ENCODE measurements at regions not wholly inside any gene's neighbourhood (a gene's known extent, or its start where the extent isn't known, plus 50 kb on each side); places are given as distances from the start of the nearest gene placed in this dataset.
A peak's percentile ranks its signal among the peaks of the same experiment; 100 is the strongest.

DNA sequence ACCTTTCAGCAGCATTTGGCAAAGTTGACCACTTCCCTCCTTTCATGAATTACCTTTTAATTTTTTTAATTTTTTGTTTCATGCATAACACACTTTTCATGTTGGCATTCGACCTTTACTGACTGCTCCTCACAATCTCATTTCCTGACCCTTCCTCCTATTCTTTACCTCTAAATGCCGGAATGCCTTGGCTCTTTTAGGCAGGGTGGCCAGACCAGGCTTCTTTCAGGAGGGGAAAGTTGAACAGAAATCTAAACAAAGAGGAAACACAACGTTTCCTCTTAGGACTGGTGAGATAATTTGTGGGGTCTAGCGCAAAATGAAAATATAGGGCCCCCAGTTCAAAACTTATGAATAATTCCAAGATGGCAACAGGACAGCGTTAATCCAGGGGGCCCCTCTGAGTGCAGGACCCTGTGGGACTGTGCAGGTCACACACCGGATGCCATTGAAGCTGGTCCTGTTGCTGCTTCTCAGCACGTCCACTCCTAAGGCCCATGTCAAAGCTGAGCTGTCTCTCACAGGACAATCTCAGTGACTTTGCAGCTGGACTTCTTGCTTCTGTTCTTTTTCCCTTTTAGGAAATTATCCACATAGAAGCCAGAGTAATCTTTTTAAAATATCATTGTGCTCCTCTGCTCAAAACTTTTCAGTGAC is 313.8 kb downstream of the HDGFL1 start:
- no TSS peak for BruUV-seq (replicated peaks)
- Mint-ChIP-seq H3K27me3 (ENCODE audit: insufficient read depth, unreplicated experiment) (no peaks in the 10 kb centered on the region), H3K27ac (ENCODE audit: low read depth, unreplicated experiment) (no peak overlapping the region), H3K9me3 (ENCODE audit: unreplicated experiment) (no peaks in the 10 kb centered on the region), H3K36me3 (ENCODE audit: insufficient read depth, unreplicated experiment) (no peaks in the 10 kb centered on the region), H3K4me1 (ENCODE audit: insufficient read depth, unreplicated experiment) (peaks cover 17% of the 10 kb centered on the region), H3K4me3 (ENCODE audit: unreplicated experiment) (no peak overlapping the region)
- intact Hi-C loops (cut with micrococcal nuclease), result loop anchor here (5.0 kb wide), 1 partner anchor 56 kb away; no protein-coding TSS in a partner anchor
- CTCF ChIA-PET, result no interaction called here
- POLR2A ChIA-PET, result interaction anchor here (1.0 kb wide), 1 partner anchor 9 kb away, joined by 4 read pairs; no protein-coding TSS in a partner anchor
- TF ChIP-seq, protein P1, sequence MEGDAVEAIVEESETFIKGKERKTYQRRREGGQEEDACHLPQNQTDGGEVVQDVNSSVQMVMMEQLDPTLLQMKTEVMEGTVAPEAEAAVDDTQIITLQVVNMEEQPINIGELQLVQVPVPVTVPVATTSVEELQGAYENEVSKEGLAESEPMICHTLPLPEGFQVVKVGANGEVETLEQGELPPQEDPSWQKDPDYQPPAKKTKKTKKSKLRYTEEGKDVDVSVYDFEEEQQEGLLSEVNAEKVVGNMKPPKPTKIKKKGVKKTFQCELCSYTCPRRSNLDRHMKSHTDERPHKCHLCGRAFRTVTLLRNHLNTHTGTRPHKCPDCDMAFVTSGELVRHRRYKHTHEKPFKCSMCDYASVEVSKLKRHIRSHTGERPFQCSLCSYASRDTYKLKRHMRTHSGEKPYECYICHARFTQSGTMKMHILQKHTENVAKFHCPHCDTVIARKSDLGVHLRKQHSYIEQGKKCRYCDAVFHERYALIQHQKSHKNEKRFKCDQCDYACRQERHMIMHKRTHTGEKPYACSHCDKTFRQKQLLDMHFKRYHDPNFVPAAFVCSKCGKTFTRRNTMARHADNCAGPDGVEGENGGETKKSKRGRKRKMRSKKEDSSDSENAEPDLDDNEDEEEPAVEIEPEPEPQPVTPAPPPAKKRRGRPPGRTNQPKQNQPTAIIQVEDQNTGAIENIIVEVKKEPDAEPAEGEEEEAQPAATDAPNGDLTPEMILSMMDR (IDR thresholded peaks at IDR 0.05; ENCODE audit: unreplicated experiment), result no peak
- DNase-seq (ENCODE audit: unreplicated experiment), result no peak

DNA sequence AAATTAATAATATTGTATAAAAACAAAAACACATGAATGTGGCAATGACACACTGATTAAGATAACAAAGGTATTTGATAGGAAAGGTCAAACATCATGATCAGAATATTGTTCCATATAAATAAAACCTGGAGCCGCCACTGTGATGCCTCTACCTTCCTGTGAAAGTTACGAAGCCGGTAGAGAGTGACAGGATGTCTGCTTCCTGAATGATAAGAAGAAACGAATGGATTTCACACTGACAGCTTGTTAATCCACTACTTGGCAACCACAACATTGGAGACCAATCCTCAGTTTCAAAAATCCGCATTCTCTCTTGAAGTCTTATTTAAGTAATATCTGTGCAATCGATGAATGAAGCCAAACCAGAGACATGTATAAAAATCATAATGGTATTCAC is 315.1 kb downstream of the HDGFL1 start:
- intact Hi-C loops (cut with micrococcal nuclease), result loop anchor here (5.0 kb wide), 1 partner anchor 57 kb away; no protein-coding TSS in a partner anchor
- no TSS peak for BruUV-seq (replicated peaks)
- no peaks in the 10 kb centered on the region for H3K36me3 Mint-ChIP-seq (ENCODE audit: insufficient read depth, unreplicated experiment)
- POLR2A ChIA-PET, result interaction anchor here (0.7 kb wide), 1 partner anchor 41 kb away, joined by 3 read pairs; no protein-coding TSS in a partner anchor
- H3K4me3 Mint-ChIP-seq (ENCODE audit: unreplicated experiment), result no peak overlapping the region
- DNase-seq (ENCODE audit: unreplicated experiment), result no peak
- H3K9me3 Mint-ChIP-seq (ENCODE audit: unreplicated experiment), result no peaks in the 10 kb centered on the region
- H3K4me1 Mint-ChIP-seq (ENCODE audit: insufficient read depth, unreplicated experiment), result peaks cover 22% of the 10 kb centered on the region
- no peak overlapping the region for H3K27ac Mint-ChIP-seq (ENCODE audit: low read depth, unreplicated experiment)
- TF ChIP-seq, protein P1 (IDR thresholded peaks at IDR 0.05; ENCODE audit: unreplicated experiment), result no peak
- H3K27me3 Mint-ChIP-seq (ENCODE audit: insufficient read depth, unreplicated experiment), result no peaks in the 10 kb centered on the region
- CTCF ChIA-PET, result no interaction called here

DNA sequence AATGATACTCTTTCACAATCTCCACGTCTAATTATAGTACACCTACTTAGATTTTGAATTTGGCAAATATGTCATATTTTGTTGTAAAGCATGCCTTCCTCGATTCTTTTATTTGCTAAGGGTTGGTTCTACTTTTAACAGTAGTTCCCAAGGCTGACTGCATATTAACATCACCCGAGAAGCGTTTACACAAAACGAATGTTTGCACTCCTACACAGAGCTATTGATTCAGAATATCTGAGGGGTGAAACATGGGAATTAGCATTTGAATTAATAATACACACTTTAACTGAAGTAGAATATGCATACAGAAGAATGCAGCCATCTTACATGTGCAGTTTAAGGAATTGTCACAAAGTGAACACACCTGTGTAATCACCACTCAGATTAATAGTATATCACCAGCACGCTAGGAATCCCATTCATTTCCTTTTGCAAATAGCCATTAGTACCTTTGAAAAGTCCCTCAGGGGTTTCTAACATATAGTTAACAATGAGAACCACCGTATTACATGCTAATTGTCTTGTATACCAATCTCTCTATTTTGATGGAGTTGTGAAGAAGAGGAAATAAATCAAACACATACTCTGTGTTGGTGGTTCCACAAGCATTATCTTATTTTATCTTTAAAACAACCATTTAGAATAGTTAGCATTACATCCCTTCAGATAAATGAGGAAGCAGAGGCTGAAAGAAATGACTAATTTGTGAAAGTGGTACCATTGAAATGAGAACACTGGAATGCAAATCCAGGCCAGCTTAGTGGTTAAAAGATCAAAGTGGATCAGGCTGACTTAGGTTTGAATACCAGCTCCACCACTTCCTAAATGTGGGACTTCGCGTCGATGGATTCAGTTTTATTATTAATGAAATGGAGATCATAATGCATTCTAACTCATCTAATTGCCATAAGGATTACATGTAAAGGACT is 317.6 kb downstream of the HDGFL1 start:
- Mint-ChIP-seq H3K27ac (ENCODE audit: low read depth, unreplicated experiment) (no peak overlapping the region), H3K27me3 (ENCODE audit: insufficient read depth, unreplicated experiment) (no peaks in the 10 kb centered on the region), H3K36me3 (ENCODE audit: insufficient read depth, unreplicated experiment) (no peaks in the 10 kb centered on the region), H3K4me3 (ENCODE audit: unreplicated experiment) (no peak overlapping the region), H3K4me1 (ENCODE audit: insufficient read depth, unreplicated experiment) (peaks cover 6% of the 10 kb centered on the region), H3K9me3 (ENCODE audit: unreplicated experiment) (no peaks in the 10 kb centered on the region)
- no TSS peak for BruUV-seq (replicated peaks)
- POLR2A ChIA-PET, result no interaction called here
- TF ChIP-seq, protein P1 (IDR thresholded peaks at IDR 0.05; ENCODE audit: unreplicated experiment), result no peak
- intact Hi-C loops (cut with micrococcal nuclease), result no loop called here
- CTCF ChIA-PET, result no interaction called here
- no peak for DNase-seq (ENCODE audit: unreplicated experiment)

DNA sequence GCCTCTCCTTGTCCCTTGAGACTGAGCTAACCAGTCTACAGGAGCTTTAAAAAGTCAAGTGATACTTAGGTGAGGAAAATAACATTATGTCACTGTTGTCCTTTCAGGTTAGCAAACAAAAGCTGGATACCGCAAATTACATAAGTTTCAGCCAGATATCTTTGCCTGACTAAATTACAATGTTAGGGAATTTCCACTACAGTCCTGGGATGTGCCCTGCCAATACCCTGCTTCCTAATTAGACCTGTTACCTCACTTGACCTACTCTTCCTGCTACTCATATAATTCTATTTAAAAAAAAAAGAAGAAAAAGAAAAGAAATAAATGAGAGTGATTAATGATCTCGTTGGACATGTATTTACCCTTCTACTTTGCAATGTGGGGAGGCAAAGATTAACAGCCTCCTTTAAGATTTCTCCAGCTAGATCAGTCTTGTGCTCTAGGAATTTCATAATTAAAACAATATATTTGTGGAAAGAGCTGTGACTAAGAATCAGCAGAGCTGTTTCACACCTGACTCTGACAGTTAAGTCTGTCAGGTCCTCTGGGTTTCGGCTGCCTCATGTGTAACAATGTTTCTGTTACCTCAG is 318.9 kb downstream of the HDGFL1 start:
- POLR2A ChIA-PET, result interaction anchor here (0.7 to 1.1 kb wide), 4 partner anchors 15 to 1474 kb away, joined by 3 read pairs; no protein-coding TSS in a partner anchor
- no TSS peak for BruUV-seq (replicated peaks)
- Mint-ChIP-seq H3K4me1 (ENCODE audit: insufficient read depth, unreplicated experiment) (peaks cover 5% of the 10 kb centered on the region), H3K27ac (ENCODE audit: low read depth, unreplicated experiment) (no peak overlapping the region), H3K4me3 (ENCODE audit: unreplicated experiment) (no peak overlapping the region), H3K36me3 (ENCODE audit: insufficient read depth, unreplicated experiment) (no peaks in the 10 kb centered on the region), H3K27me3 (ENCODE audit: insufficient read depth, unreplicated experiment) (no peaks in the 10 kb centered on the region), H3K9me3 (ENCODE audit: unreplicated experiment) (no peaks in the 10 kb centered on the region)
- CTCF ChIA-PET, result interaction anchor here (0.7 to 1.3 kb wide), 2 partner anchors 1290 to 1311 kb away, joined by 3 to 4 read pairs; no protein-coding TSS in a partner anchor
- intact Hi-C loops (cut with micrococcal nuclease), result no loop called here
- TF ChIP-seq, protein P1 (IDR thresholded peaks at IDR 0.05; ENCODE audit: unreplicated experiment), result no peak
- DNase-seq (ENCODE audit: unreplicated experiment), result peak; percentile 62
